Cardiac muscle cell (in vitro differentiated cells and primary cell): ENCODE measurements at regions not wholly inside any gene's neighbourhood (a gene's known extent, or its start where the extent isn't known, plus 50 kb on each side); places are given as distances from the start of the nearest gene placed in this dataset.
A peak's percentile ranks its signal among the peaks of the same experiment; 100 is the strongest.

Source experiments
- DNase-seq, 2 donors: peaks; one replicate each; pipeline versions ENCODE4 v3.0.0 to v3.0.0-alpha.2; 2010 to 2017; ENCODE audit warnings: low read depth in 1 of 2, low spot score in 1 of 2
- H3K27ac ChIP-seq: fragments of 200-600 bp; sonication (generic); 2 replicates; pipeline ENCODE4 v1.5.1; 2016
- H3K27me3 ChIP-seq: fragments of 200-600 bp; sonication (generic); 2 replicates; pipeline ENCODE4 v1.6.0; 2016; ENCODE audit warnings: control low read depth
- H3K36me3 ChIP-seq: fragments of 200-600 bp; sonication (generic); 2 replicates; pipeline ENCODE4 v1.5.1; 2016; ENCODE audit warnings: control low read depth
- H3K4me1 ChIP-seq: fragments of 200-600 bp; sonication (generic); 2 replicates; pipeline ENCODE4 v1.8.1; 2017; ENCODE audit warnings: low read depth, mild to moderate bottlenecking, mixed run types
- H3K4me3 ChIP-seq: fragments of 200-600 bp; sonication (generic); 2 replicates; pipeline ENCODE4 v1.5.1; 2016; ENCODE audit warnings: mild to moderate bottlenecking
- H3K9me3 ChIP-seq: fragments of 200-600 bp; sonication (generic); 2 replicates; pipeline ENCODE4 v1.5.1; 2017; ENCODE audit warnings: low read depth, mild to moderate bottlenecking, control low read depth
- CTCF ChIP-seq: IDR thresholded peaks from 2 replicates; pipeline ENCODE4 v1.5.1; 2012; ENCODE audit warnings: low read depth, mild to moderate bottlenecking, low read length

- Histone ChIP-seq H3K27me3 (no peaks in the 10 kb centered on the region), H3K36me3 (no peaks in the 10 kb centered on the region), H3K9me3 (no peaks in the 10 kb centered on the region), H3K27ac (no peak overlapping the region), H3K4me3 (no peak overlapping the region), H3K4me1 (no peaks in the 10 kb centered on the region)
- no peak for DNase-seq
- no peak for TF ChIP-seq CTCF
Measured at GRCh38 chr13:40274103-40274502, 392.3 kb downstream of the FOXO1 start.

GRCh38 chr13:40275155-40275554 is 391.3 kb downstream of the FOXO1 start:
- H3K27ac ChIP-seq = no peak overlapping the region

GRCh38 chr13:40275636-40276035 is 390.8 kb downstream of the FOXO1 start:
- peak in 1 of 2 donors; percentile 32 for DNase-seq

More at GRCh38 chr13:40275155-40275554, 391.3 kb downstream of the FOXO1 start:
- no peak for DNase-seq
- TF ChIP-seq CTCF = no peak
- Histone ChIP-seq H3K9me3 (no peaks in the 10 kb centered on the region), H3K4me3 (no peak overlapping the region), H3K27me3 (no peaks in the 10 kb centered on the region), H3K36me3 (no peaks in the 10 kb centered on the region), H3K4me1 (no peaks in the 10 kb centered on the region)

GRCh38 chr13:40283666-40284065 is 382.8 kb downstream of the FOXO1 start:
- H3K4me1 ChIP-seq = no peaks in the 10 kb centered on the region
- TF ChIP-seq CTCF = no peak
- H3K27ac ChIP-seq = no peak overlapping the region
- no peaks in the 10 kb centered on the region for H3K9me3 ChIP-seq
- no peak overlapping the region for H3K4me3 ChIP-seq
- no peak for DNase-seq
- no peaks in the 10 kb centered on the region for H3K36me3 ChIP-seq
- H3K27me3 ChIP-seq = no peaks in the 10 kb centered on the region

More at GRCh38 chr13:40275636-40276035, 390.8 kb downstream of the FOXO1 start:
- H3K4me1 ChIP-seq = no peaks in the 10 kb centered on the region
- no peak overlapping the region for H3K4me3 ChIP-seq
- H3K27me3 ChIP-seq = no peaks in the 10 kb centered on the region
- no peak overlapping the region for H3K27ac ChIP-seq
- H3K9me3 ChIP-seq = no peaks in the 10 kb centered on the region
- no peaks in the 10 kb centered on the region for H3K36me3 ChIP-seq
- TF ChIP-seq CTCF = no peak

- H3K4me1 ChIP-seq = no peaks in the 10 kb centered on the region
- H3K9me3 ChIP-seq = no peaks in the 10 kb centered on the region
- H3K27ac ChIP-seq = no peak overlapping the region
- no peak for DNase-seq
- no peak for TF ChIP-seq CTCF
- H3K36me3 ChIP-seq = no peaks in the 10 kb centered on the region
- no peak overlapping the region for H3K4me3 ChIP-seq
- H3K27me3 ChIP-seq = no peaks in the 10 kb centered on the region
Measured at GRCh38 chr13:40285634-40286033, 380.8 kb downstream of the FOXO1 start.

GRCh38 chr13:40287428-40287827 is 379.0 kb downstream of the FOXO1 start:
- Histone ChIP-seq H3K36me3 (no peaks in the 10 kb centered on the region), H3K9me3 (no peaks in the 10 kb centered on the region), H3K4me1 (no peaks in the 10 kb centered on the region), H3K4me3 (no peak overlapping the region), H3K27me3 (no peaks in the 10 kb centered on the region), H3K27ac (no peak overlapping the region)
- DNase-seq = no peak
- no peak for TF ChIP-seq CTCF
